GM19463 (cell line): ENCODE measurements at regions not wholly inside any gene's neighbourhood (a gene's known extent, or its start where the extent isn't known, plus 50 kb on each side); places are given as distances from the start of the nearest gene placed in this dataset.
"Not testable (repeated sequence)": the region's sequence is repeated elsewhere in the genome, so short reads cannot be mapped to it uniquely, and the experiment has no call there.

Experiments
- ATAC-seq: cut with Tn5 transposase; IDR thresholded peaks from one replicate; pipeline ENCODE4 v1.9.1; 2021; ENCODE audit warnings: mild to moderate bottlenecking, moderate library complexity; ENCODE audit not compliant: unreplicated experiment

DNA sequence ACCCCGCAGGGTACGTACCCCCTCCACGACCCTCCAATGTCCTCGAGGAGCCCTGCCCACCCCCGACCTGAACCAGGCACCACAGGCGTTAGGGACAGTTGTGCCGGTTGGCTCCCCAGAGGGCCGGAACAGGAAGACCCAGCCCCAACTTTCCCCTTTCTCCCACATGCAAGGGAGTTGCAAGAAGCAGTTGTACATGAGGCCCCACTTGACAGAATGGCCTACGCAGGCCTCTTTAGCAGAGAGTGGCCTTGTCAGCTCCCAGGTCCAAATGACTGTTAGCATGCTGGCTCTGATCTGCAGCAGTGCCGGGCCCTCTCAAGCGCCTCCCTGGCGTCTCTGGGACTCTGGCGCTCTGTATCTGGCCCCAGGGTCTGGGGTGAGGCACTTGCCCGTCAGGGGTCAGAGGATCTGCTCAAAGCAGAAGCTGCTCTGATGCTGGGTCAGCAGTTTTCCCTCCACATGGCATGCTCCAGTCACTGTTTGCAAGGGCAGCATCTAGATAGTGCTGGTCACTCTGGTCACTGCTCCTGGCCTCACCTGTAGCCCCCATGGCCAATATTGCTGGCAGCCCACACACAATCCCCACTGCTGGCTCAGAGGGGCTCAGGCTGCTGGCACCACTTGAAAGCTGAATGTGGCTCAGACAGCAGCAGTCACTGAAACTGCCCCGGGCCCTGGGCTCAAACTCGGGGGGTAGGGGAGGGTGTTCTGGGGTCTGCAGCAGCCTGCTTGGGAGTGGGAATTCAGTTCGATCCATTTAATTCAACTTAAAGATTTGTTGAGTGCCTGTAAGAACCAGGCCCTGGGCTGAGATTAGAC lies 254.5 kb downstream of the FAM43A start:
- no peak for ATAC-seq

DNA sequence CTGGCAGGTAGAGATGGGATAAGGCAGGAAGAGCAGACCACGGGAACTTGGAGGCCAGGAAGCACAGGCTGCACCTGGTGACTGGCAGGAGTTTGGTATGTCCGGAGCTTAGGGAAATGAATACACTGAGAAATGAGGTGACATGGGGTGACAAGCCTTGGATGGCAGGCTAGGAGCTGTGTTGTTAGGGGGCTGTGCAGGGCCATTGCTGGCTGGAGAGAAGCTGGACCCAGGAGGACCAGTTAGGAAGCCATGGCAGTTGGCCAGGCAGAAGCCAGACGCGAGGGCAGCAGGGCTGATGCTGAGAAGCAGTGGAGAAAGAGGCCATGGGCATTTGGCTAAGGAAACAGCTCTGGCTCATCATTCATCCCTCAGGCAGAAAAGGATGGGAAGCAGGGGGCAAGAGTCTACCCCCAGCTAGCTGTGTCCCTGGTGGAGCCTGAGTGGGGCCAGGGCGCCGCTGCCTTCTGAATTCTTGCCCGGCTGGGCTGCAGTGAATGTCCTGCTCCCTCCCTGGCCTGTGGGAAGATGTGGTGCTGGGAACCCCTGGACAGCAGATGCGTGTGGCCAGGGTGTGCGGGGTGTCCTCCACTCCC lies 255.8 kb downstream of the FAM43A start:
- ATAC-seq, result no peak

DNA sequence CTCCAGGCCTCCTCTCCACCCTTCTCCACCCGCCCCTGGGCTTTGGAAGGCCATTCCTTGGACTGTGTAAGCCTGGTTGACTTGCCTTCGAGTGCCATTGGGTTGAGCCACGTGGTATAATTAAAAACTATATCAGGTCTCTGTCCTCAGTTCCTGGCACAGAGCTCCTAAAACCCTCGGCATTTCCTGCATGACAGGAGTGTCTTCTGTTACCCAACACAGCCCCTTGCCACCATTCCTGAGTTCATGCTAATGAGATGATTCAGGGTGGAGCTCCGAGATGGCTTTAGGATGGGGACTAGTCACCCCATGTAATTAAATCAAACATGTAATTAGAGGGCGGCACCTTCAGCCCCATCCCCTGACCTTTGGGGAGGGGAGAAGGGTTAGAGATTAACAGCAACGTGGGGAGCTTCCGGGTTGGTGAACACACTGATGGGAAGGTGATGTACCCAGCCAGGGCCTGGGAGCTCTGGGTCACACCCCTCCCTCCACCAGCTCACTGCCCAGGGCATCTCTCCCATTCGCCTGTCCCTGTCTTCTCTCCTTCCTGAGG lies 256.4 kb downstream of the FAM43A start:
- no peak for ATAC-seq

DNA sequence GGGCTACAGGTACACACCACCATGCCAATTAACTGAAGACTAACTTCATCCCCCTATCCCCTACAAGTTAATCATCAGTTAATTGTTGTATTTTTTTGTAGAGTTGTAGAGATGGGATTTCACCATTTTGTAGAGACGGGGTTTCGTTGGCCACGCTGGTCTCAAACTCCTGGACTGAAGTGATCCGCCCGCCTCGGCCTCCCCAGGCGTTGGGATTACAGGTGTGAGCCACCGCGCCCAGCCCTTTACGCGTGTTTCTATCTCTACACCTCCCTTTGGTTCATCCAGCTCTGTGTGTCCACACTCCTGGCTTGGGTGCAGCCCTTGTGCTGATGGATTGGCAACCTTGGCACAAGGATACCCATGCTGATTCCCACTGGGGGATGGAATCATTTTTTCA lies 258.8 kb downstream of the FAM43A start:
- ATAC-seq, result no peak

DNA sequence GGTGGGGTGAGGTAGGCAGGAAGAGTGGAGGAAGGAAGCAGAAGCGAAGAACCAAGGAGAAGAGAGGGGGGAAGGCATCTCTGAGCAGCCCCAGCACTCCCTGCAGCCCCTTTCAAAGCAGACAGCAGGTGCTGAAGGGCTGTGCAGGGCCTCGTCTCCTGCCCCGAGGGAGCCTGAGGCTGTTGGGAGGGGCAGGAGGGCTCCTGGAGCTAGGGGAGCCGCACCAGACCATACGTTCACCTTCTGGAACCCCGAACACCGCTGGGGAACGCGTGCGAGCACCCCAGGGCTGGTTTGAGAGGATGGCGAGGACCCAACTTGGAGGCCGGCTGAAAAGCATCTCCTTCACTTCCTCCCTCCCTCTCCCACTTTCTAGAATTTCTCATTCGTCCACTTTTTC lies 259.8 kb downstream of the FAM43A start:
- ATAC-seq, result no peak

DNA sequence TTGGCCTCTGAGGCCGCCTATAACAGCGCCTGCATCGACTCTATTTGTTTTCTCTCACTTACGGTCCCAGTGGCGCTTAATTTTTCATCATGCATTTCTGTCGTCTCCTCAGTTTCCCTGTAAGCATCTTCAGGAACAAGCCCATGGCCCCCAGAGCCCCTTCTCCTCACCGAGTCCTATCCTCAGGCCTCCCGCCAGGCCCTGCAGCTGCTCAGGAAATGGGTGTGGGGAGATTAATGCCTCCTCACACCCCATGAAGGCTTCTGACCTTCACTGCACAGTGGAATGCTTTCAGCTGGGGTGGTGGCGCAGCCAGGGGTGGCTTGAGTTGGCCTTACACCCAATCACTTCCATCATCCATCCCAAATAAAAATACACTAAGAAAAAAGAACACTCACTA lies 260.4 kb downstream of the FAM43A start:
- ATAC-seq, result no peak

DNA sequence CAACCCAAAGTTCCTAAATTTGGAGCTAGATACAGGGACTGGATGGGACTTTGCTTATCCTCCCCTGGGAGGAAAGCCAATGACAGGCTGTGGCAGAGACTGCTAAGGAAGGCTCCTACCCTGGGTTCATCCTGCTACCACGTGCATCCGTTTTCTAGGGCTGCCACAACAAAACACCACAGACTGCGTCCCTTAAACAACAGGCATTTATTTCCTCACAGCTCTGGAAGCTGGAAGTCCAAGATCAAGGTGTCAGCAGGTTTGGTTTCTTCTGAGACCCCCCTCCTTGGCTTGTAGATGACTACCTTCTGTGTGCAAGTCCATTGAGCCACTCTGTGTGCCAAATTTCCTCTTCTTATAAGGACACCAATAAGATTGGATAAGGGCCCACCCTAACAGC lies 263.9 kb downstream of the FAM43A start:
- ATAC-seq, result no peak

DNA sequence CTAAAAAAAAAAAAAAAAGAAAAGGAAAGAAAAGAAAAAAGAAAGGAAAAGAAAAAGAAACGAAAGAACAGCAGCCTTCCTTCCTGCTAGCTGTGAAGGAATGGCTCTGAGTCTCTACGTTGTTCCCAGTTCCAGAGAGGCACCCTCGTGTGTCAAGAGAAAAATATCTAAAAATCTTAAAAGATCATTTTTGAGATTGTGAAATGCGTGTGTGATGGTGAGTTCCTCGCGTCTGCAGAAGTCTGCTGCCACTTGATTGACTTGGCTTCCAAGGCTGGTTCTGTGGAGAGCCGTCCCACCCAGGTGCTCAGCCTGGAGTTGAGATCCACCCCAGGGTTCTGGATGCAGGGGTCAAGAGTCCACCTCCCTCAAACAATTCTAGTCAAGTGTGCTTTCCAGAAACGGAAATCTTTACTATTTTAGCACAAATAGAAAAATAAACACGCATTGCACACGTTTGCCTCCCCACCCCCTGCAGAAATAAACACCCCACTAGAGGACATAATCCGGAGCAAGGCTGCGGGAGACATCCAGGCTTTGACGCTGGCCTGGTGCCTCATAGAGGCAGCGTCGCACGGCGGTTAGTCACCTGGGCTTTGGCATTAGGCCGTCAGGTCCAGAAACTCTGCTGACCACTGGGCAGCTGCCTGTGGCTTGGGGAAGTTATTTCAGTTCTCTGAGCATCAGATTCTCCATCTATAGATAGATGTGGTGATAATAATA lies 265.4 kb downstream of the FAM43A start:
- no peak for ATAC-seq

DNA sequence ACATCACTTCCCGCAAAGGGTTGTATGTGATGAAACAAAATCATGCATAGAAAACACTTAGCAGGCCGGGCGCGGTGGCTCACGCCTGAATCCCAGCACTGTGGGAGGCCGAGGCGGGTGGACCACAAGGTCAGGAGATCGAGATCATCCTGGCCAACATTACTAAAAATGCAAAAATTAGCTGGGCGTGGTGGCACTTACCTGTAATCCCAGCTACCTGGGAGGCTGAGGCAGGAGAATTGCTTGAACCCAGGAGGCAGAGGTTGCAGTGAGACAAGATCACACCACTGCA lies 265.9 kb downstream of the FAM43A start:
- ATAC-seq, result not testable (repeated sequence)

DNA sequence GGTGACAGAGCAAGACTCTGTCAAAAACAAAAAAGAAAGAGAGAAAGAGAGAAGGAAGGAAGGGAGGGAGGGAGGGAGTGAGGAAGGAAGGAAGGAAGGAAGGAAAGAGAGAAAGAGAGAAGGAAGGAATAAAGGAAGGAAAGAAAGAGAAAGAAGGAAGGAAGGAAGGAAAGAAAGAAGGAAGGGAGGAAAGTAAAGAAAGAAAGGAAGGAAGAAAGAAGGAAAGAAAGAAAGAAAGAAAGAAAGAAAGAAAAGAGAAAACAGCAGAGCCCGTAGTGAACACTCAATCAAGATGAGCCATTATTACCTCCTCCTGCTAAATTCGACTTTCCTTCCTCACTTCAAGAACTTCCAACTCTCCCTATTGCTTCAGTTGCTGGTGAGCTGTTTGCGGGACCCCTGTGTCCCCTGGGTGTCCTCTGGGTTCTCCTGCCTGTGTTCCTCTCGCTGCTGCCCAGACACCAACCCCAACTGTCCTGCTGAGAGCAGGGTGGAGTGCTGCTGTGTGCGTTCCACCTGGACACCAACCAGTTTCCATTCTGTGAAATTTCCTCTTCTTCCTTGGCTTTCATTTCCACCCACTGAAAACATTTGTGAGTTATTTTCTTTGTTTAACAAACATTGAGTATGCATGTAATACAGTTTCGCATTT lies 266.4 kb downstream of the FAM43A start:
- no peak for ATAC-seq

DNA sequence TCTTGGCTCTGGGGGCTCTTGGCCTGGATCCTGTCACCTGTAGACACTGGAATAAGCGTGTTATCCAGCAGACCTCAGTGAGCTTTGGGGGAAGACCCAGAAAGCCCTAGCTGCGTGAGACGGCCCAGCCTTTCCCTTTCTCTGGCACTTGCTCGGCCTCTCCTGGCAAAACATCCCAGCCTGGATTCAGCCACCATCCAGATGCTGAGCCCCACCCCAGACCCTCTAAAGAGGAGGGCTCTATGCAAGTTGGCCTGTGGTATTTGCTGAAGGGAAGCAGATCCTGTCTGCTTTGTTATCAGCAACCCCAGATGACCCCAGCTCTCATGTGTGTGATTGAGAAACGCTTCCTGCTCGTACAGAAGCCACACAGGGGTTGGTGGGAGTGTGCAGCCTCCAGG lies 267.2 kb downstream of the FAM43A start:
- no peak for ATAC-seq

DNA sequence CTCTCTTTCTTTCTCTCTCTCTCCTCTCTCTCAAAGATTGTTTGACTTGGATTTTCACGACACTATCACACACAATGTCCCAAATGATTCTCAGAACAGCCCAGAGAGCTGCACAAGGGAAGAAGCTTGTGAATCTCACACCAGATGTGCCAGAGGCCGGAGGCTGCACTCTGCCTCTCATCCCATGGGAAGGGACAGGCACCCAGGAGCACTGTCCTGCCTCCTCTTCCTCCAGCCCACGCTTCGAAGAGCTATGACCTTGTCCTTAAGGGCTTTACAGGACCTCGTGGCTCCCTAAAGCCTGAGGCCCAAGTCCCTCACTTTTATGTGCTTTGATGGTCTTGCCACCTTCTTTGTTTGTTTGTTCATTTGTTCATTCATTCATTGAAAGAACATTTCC lies 267.6 kb downstream of the FAM43A start:
- no peak for ATAC-seq

DNA sequence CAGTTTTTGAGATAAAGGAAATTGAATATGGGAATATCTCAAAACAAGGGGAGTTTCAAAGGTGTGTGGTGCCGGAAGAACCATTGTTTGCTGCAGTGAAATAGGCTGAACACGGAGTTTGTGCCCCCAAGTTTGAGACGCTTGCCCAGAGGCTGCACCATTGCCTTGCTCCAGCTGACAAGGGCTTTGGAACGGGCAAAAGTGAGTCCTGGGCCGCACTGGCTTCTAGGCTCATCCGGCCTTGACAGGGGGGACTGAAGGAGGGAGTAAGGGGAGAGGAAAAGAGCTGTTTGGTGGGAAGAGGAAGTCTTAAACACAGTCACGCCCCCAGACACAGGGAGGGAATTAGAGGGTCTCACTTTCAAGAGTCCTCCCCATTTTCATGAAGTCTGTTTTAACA lies 269.9 kb downstream of the FAM43A start:
- no peak for ATAC-seq

DNA sequence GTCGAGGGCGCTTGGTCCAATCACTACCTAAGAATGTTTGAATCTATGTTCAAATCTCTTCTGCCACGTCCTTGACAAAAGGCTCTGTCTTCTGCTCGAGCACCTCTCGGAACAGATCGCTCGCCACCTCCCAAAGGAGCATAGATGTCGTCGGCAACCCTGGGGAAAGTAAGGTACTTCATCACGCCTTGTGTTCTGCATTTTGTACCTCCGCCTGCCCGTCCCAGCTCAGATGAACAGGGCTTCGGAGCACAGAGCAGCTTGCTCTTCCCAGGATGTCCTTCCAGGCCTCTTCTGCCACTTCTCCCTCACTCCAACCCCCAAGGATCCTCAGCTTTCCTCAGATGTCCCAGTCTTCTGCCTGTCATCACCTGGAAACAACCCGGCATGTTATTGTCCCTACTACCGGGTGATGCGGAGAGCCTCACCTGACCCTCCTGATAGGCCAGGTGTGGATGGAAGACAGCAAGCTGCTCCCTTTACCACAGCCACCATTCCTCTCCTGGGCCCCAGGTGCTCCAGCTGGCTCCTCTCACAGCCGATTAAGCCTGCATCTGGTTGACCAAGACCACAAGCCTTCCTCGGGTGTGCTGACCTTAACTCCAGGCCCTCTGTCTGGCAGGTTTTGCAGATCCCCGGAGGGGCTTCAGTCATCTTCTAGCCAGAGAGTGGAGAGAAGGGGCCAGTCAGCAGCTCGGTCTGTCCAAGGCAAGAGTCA lies 270.5 kb downstream of the FAM43A start:
- ATAC-seq, result no peak

DNA sequence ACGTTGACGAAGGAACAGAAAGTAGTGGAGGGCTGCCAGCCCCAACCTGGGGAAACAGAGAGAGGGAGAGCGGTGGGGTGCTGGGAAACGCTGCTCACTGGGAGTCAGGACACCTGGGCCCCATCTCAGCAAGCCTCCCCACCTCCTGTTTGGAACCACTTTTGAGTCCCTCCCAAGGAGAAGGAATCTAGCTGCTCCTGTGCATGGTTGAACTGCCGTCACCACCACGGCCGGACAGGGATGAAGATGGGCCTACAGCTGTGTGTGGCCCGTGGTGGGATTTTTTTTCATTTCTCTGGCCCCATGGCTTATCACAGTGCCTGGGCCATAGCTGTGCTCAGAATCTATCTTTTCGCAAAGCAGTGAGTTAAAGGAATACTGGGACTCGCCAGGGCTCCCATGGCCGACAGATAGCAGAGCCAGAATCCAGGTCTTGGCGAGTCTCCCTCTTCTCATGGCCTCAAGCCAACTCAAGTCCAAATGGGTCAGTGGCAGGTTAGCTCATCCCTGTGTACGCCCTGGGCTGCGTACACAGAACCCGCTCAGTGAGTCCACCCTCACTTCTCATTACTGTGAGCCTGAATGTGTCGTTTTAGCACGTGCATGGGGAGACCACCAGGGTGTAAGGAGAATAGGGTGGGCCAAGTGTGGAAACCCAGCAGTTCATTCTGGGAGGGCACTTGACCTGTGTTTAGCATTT lies 271.2 kb downstream of the FAM43A start:
- ATAC-seq, result no peak

DNA sequence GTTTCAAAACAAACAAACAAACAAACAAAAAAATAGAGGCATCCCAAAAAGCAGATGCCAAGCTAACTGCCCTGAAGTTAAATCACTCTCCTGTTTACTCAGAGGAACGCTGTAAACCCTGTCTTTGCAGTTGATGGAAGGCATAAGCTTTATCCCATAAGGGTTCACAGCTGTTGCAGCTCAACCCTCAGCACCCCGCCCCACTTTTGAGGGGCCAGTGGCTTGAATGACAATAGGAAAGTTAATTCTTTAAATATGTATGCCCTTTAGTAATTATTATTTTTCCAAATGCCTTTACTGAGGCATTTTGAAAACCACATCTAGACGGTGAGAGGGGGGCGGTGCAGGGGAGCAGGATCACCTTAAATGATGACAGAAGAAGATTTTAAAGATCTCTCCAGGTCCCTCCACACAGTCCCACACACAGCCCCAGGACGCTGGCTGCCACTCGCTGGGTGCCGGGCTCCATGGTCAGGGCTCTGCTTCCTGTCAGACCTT lies 272.1 kb downstream of the FAM43A start:
- no peak for ATAC-seq

DNA sequence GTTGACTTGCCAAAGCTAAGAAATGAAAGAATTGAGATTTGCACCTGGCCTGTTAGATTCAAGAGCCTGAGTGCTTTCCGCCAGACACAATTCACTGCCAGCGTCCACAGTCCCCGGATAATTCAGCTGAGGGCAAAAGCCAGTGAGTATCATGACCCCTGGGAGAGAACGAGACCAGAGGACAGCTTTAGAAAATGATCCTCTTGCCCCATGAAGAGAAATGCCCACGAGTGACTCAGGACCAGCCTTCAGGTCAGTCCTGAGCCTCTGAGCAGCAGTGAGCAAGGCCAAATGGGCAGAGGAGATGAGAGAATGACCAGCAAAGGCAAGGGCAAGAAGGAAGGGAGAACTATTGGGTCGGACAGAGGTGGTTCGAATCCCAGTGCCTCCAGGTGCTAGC lies 273.5 kb downstream of the FAM43A start:
- ATAC-seq, result no peak

DNA sequence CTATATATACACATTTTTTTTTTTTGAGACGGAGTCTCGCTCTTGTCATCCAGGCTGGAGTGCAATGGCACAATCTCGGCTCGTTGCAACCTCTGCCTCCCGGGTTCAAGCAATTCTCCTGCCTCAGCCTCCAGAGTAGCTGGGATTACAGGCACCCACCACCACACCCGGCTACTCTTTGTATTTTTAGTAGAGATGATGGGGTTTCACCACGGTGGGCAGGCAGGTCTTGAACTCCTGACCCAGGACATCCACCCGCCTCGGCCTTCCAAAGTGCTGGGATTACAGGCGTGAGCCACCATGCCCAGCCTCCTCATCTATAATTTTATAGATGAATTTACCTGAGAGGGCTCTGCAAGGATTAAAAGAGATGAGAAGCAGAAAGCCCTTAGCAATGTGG lies 274.0 kb downstream of the FAM43A start:
- ATAC-seq, result not testable (repeated sequence)

DNA sequence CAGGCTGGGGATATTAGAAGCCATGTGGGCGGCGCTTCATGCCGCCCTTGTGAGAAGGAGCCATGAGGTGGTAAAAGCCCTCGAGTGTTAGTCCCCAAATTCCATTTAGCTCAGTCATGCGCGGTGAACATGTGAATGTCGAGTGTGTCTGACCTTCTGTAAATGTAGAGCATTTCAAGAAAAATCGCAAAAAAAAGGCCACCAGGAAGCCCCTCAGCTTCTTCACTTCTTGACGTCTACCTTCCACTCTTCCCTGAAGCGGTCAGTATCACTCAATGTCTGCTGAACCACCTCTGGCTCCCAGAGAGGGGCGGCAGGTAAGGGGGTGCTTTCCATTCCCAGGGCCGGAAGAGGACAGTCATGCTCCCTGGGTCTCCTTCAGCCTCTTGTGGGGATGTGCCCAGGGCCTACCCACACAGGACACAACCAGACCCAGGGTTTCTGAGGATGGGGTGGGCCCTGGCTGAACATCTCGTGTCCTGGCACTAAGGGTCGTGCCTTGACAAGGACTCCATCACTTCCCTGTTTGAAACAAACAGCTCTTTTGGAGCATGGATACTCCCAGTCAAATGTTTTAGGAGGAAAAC lies 274.9 kb downstream of the FAM43A start:
- no peak for ATAC-seq

DNA sequence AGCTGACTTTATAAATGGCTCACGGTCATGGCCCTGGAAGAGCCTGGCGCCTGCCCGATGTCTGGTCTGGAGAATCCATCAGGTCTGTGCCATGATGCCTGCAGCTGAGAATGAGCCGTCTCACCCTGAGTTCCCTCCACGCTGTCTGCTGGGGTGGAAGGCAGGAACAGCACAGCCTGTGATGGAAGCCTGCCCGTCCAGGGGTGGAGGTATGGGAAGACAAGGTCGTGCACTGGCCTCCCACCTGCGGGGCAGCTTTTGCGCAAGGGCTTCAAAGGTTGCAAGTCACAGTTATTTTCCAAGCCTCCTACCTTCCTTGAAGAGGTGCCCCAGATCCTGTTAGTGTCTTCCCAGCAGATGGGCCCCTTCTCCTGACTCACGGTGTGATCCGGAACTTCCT lies 275.5 kb downstream of the FAM43A start:
- ATAC-seq, result no peak
